HG03442 (cell line): ENCODE measurements at regions not wholly inside any gene's neighbourhood (a gene's known extent, or its start where the extent isn't known, plus 50 kb on each side); places are given as distances from the start of the nearest gene placed in this dataset.
"Not testable (repeated sequence)": the region's sequence is repeated elsewhere in the genome, so short reads cannot be mapped to it uniquely, and the experiment has no call there.

Experiments
- ATAC-seq: cut with Tn5 transposase; IDR thresholded peaks from one replicate; pipeline ENCODE4 v1.9.1; 2021; ENCODE audit warnings: mild to moderate bottlenecking, moderate library complexity; ENCODE audit not compliant: unreplicated experiment

DNA sequence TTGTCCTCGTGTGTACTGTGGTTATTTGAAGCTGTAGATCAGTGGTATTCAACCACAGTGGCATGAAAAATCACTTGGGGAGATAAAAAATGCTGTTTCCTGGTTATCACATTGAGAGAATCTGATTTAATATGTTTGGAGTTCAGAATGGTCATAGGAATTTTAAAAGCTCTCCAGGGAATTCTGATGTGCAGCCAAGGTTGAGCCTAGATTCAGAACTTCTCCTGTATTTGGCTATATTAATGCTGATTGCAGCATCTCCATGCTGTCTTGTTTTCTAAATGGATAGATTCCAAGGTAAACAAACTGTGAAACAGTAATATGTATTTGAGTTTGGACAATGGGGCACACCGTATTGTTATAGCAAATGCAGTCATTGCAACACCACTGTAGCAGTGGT lies 982.2 kb upstream of the FBXO33 start:
- ATAC-seq = no peak

DNA sequence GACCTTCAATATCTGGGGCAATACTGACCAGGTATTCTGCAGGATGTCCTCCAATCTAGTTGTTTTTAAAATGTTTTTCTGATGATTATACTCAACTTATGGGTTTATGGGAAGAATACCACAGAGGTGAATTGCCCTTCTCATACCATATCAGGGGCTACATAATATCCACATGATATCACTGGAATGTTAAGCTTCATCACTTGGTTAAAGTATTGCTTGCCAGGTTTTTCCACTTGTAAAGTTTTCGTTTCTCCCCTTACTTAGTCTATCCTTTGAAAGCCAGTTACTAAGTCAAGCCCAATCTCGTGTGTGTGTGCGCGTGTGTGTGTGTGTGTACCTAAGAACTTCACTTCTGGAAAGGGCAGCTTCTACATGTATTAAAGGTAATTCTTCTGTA lies 980.9 kb upstream of the FBXO33 start:
- ATAC-seq = no peak

DNA sequence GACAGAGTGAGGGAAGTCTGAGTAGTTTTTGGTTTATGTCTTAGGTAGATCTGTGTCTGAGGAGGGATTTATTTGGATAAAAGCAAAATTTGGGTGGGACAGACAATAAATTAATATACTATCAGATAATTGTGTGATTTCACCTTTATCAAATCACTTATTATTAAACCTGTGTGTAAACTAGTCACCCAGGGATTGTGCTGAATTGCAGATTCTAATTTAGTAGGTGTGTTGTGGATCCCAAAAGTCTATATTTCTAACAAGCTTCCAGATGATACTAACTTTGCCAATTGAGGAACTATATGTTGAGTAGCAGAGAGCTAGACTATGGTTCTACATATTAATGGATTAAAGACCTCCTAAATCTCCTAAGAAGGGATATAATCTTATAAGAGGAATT lies 978.5 kb upstream of the FBXO33 start:
- no peak for ATAC-seq

DNA sequence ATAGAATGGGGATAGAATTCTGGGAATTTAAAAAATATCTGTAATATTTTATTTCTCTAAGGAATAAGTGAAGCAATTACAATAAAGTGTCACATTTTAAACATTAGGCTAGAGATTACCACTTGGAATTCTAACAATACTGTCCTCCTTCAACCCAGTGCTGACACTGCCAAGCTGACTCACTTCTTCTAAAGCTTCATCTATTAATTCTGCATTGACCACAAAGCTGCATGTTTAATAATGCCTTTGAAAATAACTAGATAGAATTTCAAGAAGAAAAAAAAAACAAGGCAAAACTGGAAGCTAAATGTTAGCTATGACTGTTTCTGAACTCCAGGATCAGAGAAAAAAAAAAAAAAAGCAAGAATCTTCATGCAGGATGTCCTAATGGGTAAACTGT lies 970.7 kb upstream of the FBXO33 start:
- no peak for ATAC-seq

DNA sequence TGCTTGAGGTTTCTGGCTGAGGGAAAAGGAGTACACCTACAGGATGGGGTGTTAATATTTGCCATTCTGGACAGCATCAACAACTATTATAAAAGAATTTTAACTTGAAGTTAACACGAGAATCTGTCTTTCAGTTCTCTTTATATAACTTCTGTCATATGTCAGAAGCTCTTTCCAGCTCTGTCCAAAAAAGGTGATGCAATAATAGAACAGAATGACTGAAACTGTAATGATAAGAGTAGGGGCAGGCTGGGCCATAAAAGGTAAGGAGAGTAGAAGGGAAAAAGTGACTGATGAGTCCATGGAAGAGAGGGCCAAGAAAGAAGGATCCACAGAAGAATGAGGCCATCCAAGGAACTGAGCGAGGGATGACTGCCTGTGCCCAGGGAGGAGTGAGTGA lies 966.7 kb upstream of the FBXO33 start:
- ATAC-seq = no peak

DNA sequence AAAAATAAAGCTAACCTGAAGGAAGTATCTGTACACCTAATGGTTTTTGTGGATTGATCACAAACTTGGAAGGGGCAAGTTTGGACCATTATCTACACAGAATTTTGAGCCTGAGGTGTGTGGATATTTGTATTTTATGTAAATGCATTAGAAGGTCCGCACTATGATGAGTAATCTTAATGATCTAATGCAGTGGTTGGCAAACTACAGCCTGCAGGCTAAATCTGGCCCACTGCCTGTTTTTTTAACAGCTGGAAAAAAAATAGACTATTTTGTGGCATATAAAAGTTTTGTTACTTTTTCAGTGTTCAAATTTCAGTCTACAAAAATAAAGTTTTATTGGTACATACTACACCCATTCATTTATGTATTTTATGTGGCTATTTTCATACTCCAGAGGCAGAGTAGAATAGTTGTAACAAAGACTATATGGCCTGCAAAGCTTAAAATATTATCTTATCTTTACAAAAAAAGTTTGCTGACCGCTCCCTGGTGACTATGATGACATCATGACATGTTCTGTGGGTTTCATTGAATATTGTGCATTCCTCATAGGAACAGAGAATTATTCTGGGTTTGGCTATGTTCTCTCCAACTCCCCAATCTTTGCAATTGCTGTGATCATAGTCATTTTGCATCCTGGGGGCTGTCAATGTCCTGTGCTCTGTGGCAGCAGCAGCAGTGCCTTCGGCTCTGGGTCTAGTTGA lies 962.6 kb upstream of the FBXO33 start:
- no peak for ATAC-seq

DNA sequence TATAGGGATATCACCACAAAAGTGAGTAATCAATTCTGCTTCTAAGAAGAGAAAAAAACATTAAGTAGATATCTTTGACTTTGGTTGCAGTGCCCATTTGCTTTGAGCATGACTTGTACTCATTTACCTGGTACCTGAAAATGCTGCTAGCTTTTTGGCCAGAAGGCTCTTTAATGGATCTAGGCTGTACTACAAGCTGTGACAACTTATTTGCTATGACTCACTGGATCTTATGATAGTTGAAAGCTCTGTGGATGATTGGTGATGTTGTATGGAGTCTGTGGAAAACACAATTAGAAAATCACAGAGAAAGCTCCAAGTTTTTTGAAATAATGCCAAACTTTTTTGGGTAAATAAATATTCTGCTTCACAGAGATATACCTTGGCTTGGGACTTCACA lies 960.9 kb upstream of the FBXO33 start:
- ATAC-seq = no peak

DNA sequence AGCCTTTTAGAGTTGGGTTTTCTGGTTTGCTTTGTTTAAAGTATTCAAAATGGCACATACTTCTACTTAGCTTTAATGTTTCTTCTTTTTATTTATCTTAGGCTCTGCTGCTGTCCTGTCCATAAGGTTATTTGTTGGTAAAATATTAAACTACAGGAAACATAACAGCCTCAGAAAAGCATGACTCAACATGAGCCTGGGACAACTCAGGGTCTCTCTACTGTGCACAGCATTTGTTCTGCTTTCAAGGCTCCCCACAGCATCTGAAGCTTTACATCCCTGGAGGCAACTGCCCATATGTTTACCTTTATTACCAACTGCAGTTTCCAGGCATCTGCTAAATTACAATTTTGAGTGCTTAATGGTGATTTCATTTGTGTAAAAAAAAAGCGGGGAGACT lies 954.2 kb upstream of the FBXO33 start:
- no peak for ATAC-seq

DNA sequence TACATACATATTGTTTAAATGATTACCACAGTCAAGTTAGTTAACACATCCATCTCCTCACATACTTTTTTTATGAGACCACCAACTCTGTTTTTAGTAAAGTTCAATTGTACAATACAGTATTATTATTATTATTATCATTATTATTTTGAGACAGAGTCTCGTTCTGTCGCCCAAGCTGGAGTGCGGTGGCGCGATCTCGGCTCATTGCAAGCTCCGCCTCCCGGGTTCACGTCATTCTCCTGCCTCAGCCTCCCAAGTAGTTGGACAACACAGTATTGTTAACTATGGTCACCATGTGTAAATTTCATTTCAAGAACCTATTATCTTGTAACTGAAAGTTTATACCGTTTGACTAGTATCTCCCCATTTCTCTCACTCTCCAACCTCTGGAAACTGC lies 942.0 kb upstream of the FBXO33 start:
- ATAC-seq = no peak

DNA sequence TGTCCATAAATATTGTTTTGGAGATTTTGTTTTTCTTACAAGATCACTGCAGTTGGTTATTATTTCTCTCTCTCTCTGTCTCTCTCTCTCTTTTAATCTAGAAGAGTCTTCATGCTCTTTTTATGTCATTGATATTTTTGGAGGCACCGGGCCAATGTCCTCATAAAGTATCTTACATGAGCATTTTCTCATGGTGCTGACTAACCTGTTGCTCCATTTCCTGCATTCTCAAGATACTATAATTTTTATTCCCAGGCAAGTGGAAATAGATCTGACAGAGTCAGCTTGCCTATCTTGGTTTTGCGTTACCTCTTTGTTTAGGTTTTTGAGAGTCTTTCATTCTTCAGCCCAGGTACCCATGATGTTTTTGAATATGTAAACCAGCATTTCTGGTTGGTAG lies 938.8 kb upstream of the FBXO33 start:
- ATAC-seq = no peak

DNA sequence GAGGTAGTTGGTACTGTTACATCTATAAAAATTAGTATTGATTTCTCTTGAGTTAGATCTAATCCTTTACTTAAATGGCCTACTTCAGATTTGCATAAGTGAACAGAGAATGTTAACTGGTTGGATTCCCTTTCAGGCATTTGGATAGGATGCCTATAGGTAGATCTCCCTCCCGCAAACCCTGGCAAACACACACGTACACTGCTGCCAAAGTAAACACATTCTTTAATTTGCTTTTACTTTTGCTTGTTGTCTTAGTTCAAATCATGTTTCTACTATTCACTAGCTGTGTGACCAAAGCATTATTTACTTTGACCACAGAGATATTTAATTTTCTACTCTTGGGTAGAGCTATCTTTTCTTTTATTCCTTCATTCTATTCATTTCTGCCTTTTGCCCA lies 936.1 kb upstream of the FBXO33 start:
- ATAC-seq = no peak

DNA sequence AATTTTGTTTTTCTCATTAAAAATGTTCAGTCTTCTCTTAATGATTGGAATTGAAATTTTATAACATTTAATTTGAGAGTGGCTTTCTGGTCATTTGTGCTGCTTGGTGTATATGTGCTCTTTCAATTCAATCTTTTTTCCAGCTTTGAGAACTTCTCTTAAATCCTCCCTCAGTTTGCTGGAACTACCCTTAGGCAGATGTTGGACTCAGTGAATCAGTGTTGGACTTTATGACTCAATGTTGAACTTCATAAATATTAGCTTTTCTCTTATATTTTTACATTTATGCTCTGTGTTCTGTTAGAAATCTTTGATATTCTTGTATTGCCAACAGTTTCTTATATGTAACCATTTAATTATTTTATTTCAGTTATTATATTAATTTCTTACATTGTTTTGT lies 935.5 kb upstream of the FBXO33 start:
- no peak for ATAC-seq

DNA sequence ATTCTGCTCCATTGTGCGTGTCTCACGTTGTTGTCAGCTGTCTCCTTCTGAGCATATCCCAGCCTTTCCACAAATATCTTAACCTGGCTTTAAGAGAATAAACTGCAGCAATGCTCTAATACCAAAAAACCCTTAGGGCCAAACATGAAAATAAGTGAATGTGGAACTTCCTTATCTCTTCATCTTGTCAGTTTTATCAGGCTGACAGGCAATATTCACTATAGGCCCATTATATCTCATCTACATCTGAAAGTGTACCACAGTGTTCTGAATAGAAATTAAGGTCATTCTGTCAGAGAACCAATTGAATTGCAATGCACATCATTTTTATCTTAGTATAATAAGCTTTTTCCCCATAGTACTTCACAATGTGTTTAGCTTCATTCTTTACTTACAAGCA lies 933.1 kb upstream of the FBXO33 start:
- no peak for ATAC-seq

DNA sequence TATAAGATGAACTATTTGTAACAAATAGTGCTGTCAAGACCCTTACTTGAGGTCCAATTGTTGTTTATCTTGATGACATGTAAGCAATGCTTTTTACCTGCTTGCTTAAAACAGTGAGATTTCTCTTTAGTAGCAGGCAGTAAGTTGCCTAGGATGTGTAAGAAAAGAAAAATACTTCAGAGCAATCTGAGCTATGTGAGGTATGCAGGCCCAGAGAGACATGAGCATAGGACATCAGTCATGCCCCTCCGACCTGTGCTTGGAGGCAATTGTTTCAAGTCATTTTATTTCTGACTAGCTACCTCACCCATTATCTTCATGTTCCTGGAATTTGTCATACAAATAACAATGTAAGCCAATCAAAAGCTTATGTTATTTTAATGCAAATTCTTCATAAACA lies 930.6 kb upstream of the FBXO33 start:
- no peak for ATAC-seq

DNA sequence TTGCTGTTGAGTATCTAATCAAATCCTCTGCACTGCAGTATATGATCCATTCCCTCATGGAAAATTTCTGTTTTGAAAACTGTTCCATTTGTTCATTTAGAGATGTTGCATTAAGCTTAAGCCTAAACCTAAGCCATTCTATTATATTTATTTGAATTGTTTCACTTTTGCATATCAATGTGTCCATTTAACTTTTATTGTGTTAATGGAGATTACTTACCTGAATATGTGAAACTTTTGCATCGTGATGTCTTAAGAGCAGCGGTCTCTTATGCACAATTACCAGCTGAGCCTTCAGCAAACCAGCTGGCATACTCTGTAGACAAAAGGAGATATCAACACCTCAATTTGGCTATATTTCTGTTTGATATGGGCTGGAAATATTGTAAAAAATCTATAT lies 922.5 kb upstream of the FBXO33 start:
- no peak for ATAC-seq

DNA sequence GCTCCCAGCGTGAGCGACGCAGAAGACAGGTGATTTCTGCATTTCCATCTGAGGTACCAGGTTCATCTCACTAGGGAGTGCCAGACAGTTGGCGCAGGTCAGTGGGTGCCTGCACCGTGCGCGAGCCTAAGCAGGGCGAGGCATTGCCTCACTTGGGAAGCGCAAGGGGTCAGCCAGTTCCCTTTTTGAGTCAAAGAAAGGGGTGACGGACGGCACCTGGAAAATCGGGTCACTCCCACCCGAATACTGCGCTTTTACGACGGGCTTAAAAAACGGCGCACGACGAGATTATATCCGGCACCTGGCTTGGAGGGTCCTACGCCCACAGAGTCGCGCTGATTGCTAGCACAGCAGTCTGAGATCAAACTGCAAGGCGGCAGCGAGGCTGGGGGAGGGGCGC lies 915.9 kb upstream of the FBXO33 start:
- ATAC-seq = not testable (repeated sequence)

DNA sequence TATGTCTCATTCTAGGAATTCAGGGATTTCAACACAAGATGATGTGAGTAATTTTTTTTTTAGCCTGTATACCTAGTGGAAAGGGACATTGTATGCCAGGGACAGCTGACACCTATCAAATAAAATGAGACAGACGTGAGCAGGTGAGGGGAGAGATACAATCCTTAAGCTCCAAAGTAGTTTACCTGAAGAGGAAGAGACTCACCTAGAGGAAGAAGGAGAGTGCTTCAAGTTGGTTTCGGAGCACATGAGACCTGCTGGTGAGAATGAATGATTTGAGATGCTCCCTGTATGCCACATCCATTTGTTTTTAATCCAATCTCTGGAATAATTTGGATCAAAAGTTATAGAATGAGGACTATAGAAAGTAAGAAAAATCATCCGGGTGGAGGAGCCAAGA lies 915.4 kb upstream of the FBXO33 start:
- no peak for ATAC-seq

DNA sequence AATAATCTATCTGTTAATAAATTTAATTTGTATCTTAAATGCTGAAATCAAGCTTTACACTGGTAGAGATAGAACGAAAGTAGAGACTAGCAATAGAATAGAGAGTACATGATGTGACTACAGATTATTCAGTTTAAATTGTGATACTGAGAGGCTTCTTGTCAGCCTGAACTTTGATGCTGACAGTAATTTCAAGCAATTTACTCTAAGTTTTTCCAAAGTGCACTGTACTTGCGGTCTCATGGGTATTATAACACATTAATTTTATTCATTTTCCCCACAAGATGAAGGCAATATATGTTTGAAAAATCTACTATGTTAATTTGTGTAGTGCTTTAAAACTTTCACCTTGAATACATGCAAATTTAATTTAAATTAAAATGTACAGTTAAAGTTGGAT lies 914.0 kb upstream of the FBXO33 start:
- no peak for ATAC-seq

DNA sequence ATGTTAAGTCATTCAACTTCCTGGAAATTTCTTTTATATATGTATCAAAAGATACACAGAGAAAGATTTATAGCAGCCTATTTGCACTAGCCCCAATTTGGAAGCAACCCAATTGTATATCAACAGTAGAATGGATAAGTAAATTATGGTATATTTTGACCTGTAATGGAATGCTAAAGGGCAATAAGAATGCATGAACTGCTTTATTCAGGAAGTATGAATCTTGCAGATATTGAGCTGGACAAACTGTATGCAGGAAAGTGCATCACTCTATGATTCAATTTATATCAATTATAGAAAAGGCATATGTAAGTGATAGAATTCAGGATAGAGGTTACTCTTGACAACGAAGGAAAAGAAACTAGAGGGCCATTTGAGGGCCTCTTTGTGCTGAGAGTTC lies 913.1 kb upstream of the FBXO33 start:
- no peak for ATAC-seq

DNA sequence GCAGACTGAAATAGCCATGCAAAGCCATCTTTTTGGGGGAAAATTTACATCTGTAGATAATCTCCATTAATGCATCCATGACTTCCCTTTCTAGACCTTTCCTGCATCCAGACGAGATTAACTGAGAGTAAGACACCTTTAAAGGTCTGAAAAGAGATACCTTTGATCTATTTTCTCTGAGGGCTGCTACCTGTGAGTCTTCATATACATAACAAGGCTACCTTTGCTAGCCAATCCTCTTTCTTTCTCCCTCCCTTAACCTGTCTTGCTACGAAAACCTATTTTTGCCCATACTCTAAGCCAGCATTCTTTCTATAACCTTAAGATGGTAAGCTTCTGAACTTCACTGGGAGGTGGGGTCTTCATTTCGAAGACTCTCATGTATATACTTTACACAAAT lies 908.5 kb upstream of the FBXO33 start:
- ATAC-seq = no peak

DNA sequence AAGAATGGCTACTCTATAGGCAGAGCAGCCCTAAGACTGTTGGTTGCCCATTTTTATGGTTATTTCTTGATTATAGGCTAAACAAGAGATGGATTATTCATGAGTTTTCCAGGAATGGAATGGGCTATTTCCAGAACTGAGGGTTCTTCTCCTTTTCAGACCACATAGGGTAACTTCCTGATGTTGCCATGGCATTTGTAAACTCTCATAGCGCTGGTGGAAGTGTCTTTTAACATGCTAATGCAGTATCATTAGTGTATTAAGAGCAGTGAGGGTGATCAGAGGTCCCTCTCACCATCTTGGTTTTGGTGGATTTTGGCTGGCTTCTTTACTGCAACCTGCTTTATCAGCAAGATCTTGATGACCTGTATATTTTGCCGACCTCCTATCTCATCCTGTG lies 904.6 kb upstream of the FBXO33 start:
- ATAC-seq = no peak

DNA sequence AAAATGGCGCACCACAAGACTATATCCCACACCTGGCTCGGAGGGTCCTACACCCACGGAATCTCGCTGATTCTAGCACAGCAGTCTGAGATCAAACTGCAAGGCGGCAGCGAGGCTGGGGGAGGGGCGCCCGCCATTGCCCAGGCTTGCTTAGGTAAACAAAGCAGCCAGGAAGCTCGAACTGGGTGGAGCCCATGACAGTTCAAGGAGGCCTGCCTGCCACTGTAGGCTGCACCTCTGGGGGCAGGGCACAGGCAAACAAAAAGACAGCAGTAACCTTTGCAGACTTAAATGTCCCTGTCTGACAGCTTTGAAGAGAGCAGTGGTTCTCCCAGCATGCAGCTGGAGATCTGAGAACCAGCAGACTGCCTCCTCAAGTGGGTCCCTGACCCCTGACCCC lies 894.3 kb upstream of the FBXO33 start:
- not testable (repeated sequence) for ATAC-seq

DNA sequence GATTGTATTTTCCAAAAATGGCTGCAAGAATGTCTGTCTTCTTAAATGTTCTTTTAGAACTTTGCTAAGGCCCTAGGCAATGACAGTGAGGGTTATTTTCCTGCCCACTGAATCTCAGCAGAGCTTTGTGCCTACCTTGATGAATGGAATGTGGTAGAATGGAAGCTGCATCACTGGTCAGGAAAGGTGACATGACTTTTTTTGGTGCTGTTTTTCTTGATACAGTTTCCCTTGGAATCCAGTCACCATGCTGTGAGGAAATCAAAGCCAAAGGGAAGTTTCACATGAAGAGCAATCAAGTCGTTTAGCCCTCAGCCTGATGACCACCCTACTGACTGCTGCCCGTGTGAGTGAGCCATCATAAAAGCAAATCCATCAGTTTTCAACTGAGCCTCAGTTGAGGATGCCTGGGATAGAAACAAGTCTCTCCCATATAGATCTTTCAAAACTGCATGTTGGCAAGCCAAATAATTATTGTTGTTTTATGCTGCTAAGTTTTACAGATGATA lies 886.0 kb upstream of the FBXO33 start:
- no peak for ATAC-seq
